H1 (cell line): ENCODE measurements at regions not wholly inside any gene's neighbourhood (a gene's known extent, or its start where the extent isn't known, plus 50 kb on each side); places are given as distances from the start of the nearest gene placed in this dataset.

Source experiments
- CTCF ChIA-PET: fragments of 300-600 bp; sonication (Branson Sonifier 250); formaldehyde crosslinking; loops from one replicate; lab custom pipeline; 2021; ENCODE audit not compliant: partially characterized antibody; lab: Charles Lee
- POLR2A ChIA-PET: fragments of 300-600 bp; sonication (Branson Sonifier 250); formaldehyde crosslinking; loops from one replicate; lab custom pipeline; 2021; ENCODE audit warnings: inconsistent platforms; ENCODE audit not compliant: partially characterized antibody; lab: Charles Lee
- DNase-seq, 2 experiments: peaks; one replicate each; pipeline versions ENCODE4 v3.0.0 to v3.0.0-alpha.2; 2010 to 2022; ENCODE audit warnings: low spot score in 2 of 2, low read depth in 1 of 2, mixed read lengths in 1 of 2
- FAIRE-seq: peaks from 2 replicates; lab custom pipeline; 2011; peaks lifted over from hg19 to GRCh38; lab: Jason Lieb, UNC
- H2AFZ ChIP-seq: 2 replicates; pipeline ENCODE4 v1.8.1; 2012; ENCODE audit warnings: low read length, inconsistent platforms
- H2AK5ac ChIP-seq: 2 replicates; pipeline ENCODE4 v1.6.1; 2013; ENCODE audit warnings: low read depth, low read length
- H2BK120ac ChIP-seq: replicated peaks from 2 replicates; pipeline ENCODE3; 2013; ENCODE audit warnings: low read depth, low read length, inconsistent platforms
- H2BK12ac ChIP-seq: 2 replicates; pipeline ENCODE4 v1.6.1; 2013; ENCODE audit warnings: low read depth, low read length
- H2BK15ac ChIP-seq: 2 replicates; pipeline ENCODE4 v1.6.1; 2013; ENCODE audit warnings: low read length
- H2BK20ac ChIP-seq: 2 replicates; pipeline ENCODE4 v1.6.1; 2013; ENCODE audit warnings: low read length
- H2BK5ac ChIP-seq: 2 replicates; pipeline ENCODE4 v1.6.1; 2013; ENCODE audit warnings: low read depth, low read length
- H3K14ac ChIP-seq: 2 replicates; pipeline ENCODE4 v1.6.1; 2013; ENCODE audit warnings: inconsistent platforms; ENCODE audit not compliant: insufficient read length
- H3K18ac ChIP-seq: 2 replicates; pipeline ENCODE4 v1.6.1; 2013; ENCODE audit warnings: low read length; ENCODE audit errors: extremely low read depth
- H3K23ac ChIP-seq: 2 replicates; pipeline ENCODE4 v1.6.1; 2013; ENCODE audit warnings: inconsistent platforms; ENCODE audit not compliant: insufficient read length
- H3K23me2 ChIP-seq: 2 replicates; pipeline ENCODE4 v1.6.1; 2013; ENCODE audit warnings: low read depth, low read length
- H3K27ac ChIP-seq: 2 replicates; pipeline ENCODE4 v1.6.1; 2011; ENCODE audit warnings: low read depth, low read length, inconsistent platforms
- H3K27me3 ChIP-seq, 4 experiments: replicated peaks in 1 of 4; 1 replicate in 1 of 4; 2 replicates in 3 of 4; pipeline versions ENCODE4 v1.6.1 to v1.8.1; 2011 to 2013; ENCODE audit warnings: low read length in 3 of 4, mild to moderate bottlenecking in 3 of 4, inconsistent platforms in 2 of 4, mixed read lengths in 2 of 4, moderate library complexity in 1 of 4; ENCODE audit not compliant: control insufficient read depth in 3 of 4, insufficient read depth in 3 of 4; ENCODE audit errors: extremely low read depth in 1 of 4
- H3K36me3 ChIP-seq, 4 experiments: 2 replicates each; pipeline versions ENCODE4 v1.6.1 to v1.8.1; 2011 to 2013; ENCODE audit warnings: mild to moderate bottlenecking in 4 of 4, low read length in 3 of 4, moderate library complexity in 2 of 4, control low read depth in 1 of 4, inconsistent platforms in 1 of 4; ENCODE audit not compliant: insufficient read depth in 4 of 4, control insufficient read depth in 2 of 4
- H3K4ac ChIP-seq: replicated peaks from 2 replicates; pipeline ENCODE3; 2013; ENCODE audit warnings: low read length, low read depth, mixed read lengths, inconsistent platforms; ENCODE audit not compliant: insufficient read length
- H3K4me1 ChIP-seq, 4 experiments: replicated peaks in 1 of 4; 1 replicate in 1 of 4; 2 replicates in 3 of 4; pipeline versions ENCODE4 v1.6.1 to v1.8.1; 2011 to 2013; ENCODE audit warnings: low read length in 3 of 4, inconsistent platforms in 2 of 4, mixed read lengths in 1 of 4; ENCODE audit not compliant: insufficient read depth in 4 of 4, control insufficient read depth in 3 of 4
- H3K4me2 ChIP-seq, 2 experiments: 2 replicates each; pipeline versions ENCODE4 v1.6.1 to v1.8.1; 2011 to 2013; ENCODE audit warnings: low read depth in 2 of 2, low read length in 2 of 2, control low read depth in 1 of 2, inconsistent platforms in 1 of 2, mild to moderate bottlenecking in 1 of 2; ENCODE audit not compliant: insufficient read depth in 1 of 2
- H3K4me3 ChIP-seq, 4 experiments: fragments of 200-600, 300-600 bp in 1 of 4; sonication (generic), shearing (Covaris generic), sonication (Bioruptor Twin) in 1 of 4; 2 replicates each; pipeline versions ENCODE4 v1.5.1 to v1.8.1; 2011 to 2016; ENCODE audit warnings: low read length in 4 of 4, low read depth in 3 of 4, control low read depth in 2 of 4, inconsistent platforms in 2 of 4, mild to moderate bottlenecking in 2 of 4, mixed read lengths in 1 of 4, moderate library complexity in 1 of 4; ENCODE audit not compliant: insufficient read depth in 2 of 4; ENCODE audit errors: extremely low read depth in 1 of 4
- H3K56ac ChIP-seq: replicated peaks from 2 replicates; pipeline ENCODE3; 2013; ENCODE audit warnings: low read depth, mild to moderate bottlenecking, mixed read lengths, low read length, inconsistent platforms; ENCODE audit not compliant: insufficient read length
- H3K79me1 ChIP-seq: 2 replicates; pipeline ENCODE4 v1.6.1; 2013; ENCODE audit warnings: low read depth, low read length, control low read depth
- H3K79me2 ChIP-seq, 2 experiments: 2 replicates each; pipeline versions ENCODE4 v1.6.1 to v1.8.1; 2012 to 2013; ENCODE audit warnings: low read length in 2 of 2, mild to moderate bottlenecking in 2 of 2, inconsistent platforms in 1 of 2; ENCODE audit not compliant: insufficient read depth in 2 of 2, control insufficient read depth in 1 of 2
- H3K9ac ChIP-seq, 4 experiments: replicated peaks in 1 of 4; 1 replicate in 1 of 4; 2 replicates in 3 of 4; pipeline versions ENCODE4 v1.6.1 to v1.8.1; 2011 to 2013; ENCODE audit warnings: low read depth in 3 of 4, low read length in 3 of 4, control low read depth in 2 of 4, mild to moderate bottlenecking in 2 of 4, moderate library complexity in 2 of 4, inconsistent platforms in 1 of 4; ENCODE audit errors: extremely low read depth in 1 of 4
- H3K9me3 ChIP-seq, 2 experiments: 2 replicates each; pipeline versions ENCODE4 v1.6.1 to v1.8.1; 2012 to 2013; ENCODE audit warnings: mild to moderate bottlenecking in 2 of 2, moderate library complexity in 2 of 2, control low read depth in 1 of 2, inconsistent platforms in 1 of 2, low read depth in 1 of 2, low read length in 1 of 2, mixed read lengths in 1 of 2; ENCODE audit not compliant: insufficient read depth in 2 of 2
- H4K20me1 ChIP-seq, 2 experiments: replicated peaks in 1 of 2; 2 replicates each; pipeline versions ENCODE3 to v1.8.1; 2011 to 2013; ENCODE audit warnings: inconsistent platforms in 2 of 2, low read length in 2 of 2, mild to moderate bottlenecking in 1 of 2; ENCODE audit not compliant: insufficient read depth in 2 of 2, control insufficient read depth in 1 of 2
- H4K5ac ChIP-seq: 2 replicates; pipeline ENCODE4 v1.6.1; 2013; ENCODE audit warnings: low read length, low read depth, mixed read lengths, inconsistent platforms; ENCODE audit not compliant: insufficient read length
- H4K8ac ChIP-seq: 2 replicates; pipeline ENCODE4 v1.8.0; 2013; ENCODE audit warnings: mild to moderate bottlenecking, moderate library complexity, low read length, inconsistent platforms; ENCODE audit not compliant: insufficient read depth; ENCODE audit errors: extremely low read depth
- H4K91ac ChIP-seq: replicated peaks from 2 replicates; pipeline ENCODE3; 2013; ENCODE audit warnings: low read length, mixed read lengths, inconsistent platforms; ENCODE audit not compliant: insufficient read length
- CHD2 ChIP-seq: IDR thresholded peaks from 2 replicates; pipeline ENCODE4 v1.6.1; 2012; ENCODE audit warnings: low read length, improper control_type of control experiment
- MAFK ChIP-seq: IDR thresholded peaks from 2 replicates; pipeline ENCODE4 v1.6.1; 2012; ENCODE audit warnings: low read depth, mild to moderate bottlenecking, improper control_type of control experiment, low read length
- SIN3A ChIP-seq, 2 experiments: IDR thresholded peaks in 1 of 2; conservative IDR thresholded peaks in 1 of 2; 2 replicates each; pipeline ENCODE4 v1.6.1; 2011 to 2012; ENCODE audit warnings: low read length in 2 of 2, improper control_type of control experiment in 1 of 2, low read depth in 1 of 2, mild to moderate bottlenecking in 1 of 2
- WGBS, 2 experiments: shearing (Covaris generic) in 1 of 2; methylation state at CpG; one replicate each; pipeline versions ENCODE4 v1.1.6 to v1.1.7; 2013 to 2015; ENCODE audit warnings: low lambda C conversion rate in 2 of 2, mixed read lengths in 2 of 2, inconsistent platforms in 1 of 2, low coverage in 1 of 2, missing lambda C conversion rate in 1 of 2; ENCODE audit not compliant: insufficient replicate concordance in 2 of 2, insufficient coverage in 1 of 2, insufficient read length in 1 of 2; ENCODE audit errors: extremely low coverage in 1 of 2, missing lambda C conversion rate in 1 of 2; 5-methylcytosine and 5-hydroxymethylcytosine counted together

DNA sequence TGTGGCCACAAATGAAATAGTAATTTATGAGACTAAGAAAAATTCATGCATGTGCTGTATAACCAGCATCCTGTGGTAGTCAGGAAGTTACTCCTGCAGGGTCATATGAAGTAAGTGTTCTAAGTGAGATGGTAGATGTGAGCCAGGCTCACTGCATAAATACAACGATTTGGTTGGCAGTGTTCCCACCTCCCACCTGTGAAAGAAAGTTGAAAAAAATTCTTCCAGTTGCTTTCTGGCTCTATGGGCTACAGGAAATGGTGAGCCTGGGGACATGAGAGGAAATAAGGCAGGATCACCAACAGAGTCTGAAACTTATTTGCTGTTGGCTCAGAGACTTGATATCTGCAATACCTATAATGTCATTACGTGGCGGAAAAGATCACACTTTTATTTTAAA lies 301.7 kb upstream of the SPRY2 start:
- no peak overlapping the region for H3K27ac ChIP-seq
- no peak for TF ChIP-seq SIN3A (conservative IDR thresholded peaks at IDR 0.05 in 1 of 2, IDR thresholded peaks at IDR 0.05 in 1 of 2; ENCODE audit: low read depth in 1 of 2, low read length in 2 of 2)
- no peak for TF ChIP-seq CHD2
- no peak for TF ChIP-seq MAFK

More for the DNA sequence above, 301.7 kb upstream of the SPRY2 start:
- no peak overlapping the region for H3K4me2 ChIP-seq
- ChIA-PET CTCF (interaction anchor here (0.7 kb wide), 1 partner anchor 1201 kb away, joined by 4 read pairs; no protein-coding TSS in a partner anchor), POLR2A (no interaction called here)
- H2BK15ac ChIP-seq: no peak overlapping the region
- H2AK5ac ChIP-seq: no peak overlapping the region
- no peaks in the 10 kb centered on the region for H4K20me1 ChIP-seq
- H2BK120ac ChIP-seq: no peak overlapping the region
- no peak overlapping the region for H3K9ac ChIP-seq
- H4K91ac ChIP-seq: no peak overlapping the region
- DNase-seq: no peak
- H3K18ac ChIP-seq: no peak overlapping the region
- H3K23me2 ChIP-seq: no peaks in the 10 kb centered on the region; the same call in 1 of the 2 replicates
- no peak overlapping the region for H2BK12ac ChIP-seq
- no peak overlapping the region for H3K56ac ChIP-seq
- no peak overlapping the region for H4K8ac ChIP-seq
- H2AFZ ChIP-seq: no peak overlapping the region
- no peaks in the 10 kb centered on the region for H3K27me3 ChIP-seq
- no peak overlapping the region for H3K14ac ChIP-seq
- FAIRE-seq: no peak
- H3K9me3 ChIP-seq: no peaks in the 10 kb centered on the region
- no peaks in the 10 kb centered on the region for H3K79me1 ChIP-seq
- no peak overlapping the region for H2BK20ac ChIP-seq
- H3K79me2 ChIP-seq: no peaks in the 10 kb centered on the region
- H4K5ac ChIP-seq: no peak overlapping the region
- no peaks in the 10 kb centered on the region for H3K36me3 ChIP-seq
- no peak overlapping the region for H3K4ac ChIP-seq
- H2BK5ac ChIP-seq: no peak overlapping the region
- no peak overlapping the region for H3K4me3 ChIP-seq
- H3K23ac ChIP-seq: no peak overlapping the region
- 93% methylated on average over 3 of the region's 3 CpGs; no CpG with 5 or more reads in 1 of the 2 experiments for WGBS, 2 experiments
- H3K4me1 ChIP-seq: no peaks in the 10 kb centered on the region
